HEK293T (cell line): ENCODE measurements at regions not wholly inside any gene's neighbourhood (a gene's known extent, or its start where the extent isn't known, plus 50 kb on each side); places are given as distances from the start of the nearest gene placed in this dataset.

Source experiments
- BHLHE40 ChIP-seq: fragments of 450-650 bp; IDR thresholded peaks from 2 replicates; pipeline ENCODE4 v1.6.1; 2016; ENCODE audit warnings: mild to moderate bottlenecking, moderate library complexity, borderline replicate concordance
- ELF4 ChIP-seq: fragments of 450-650 bp; IDR thresholded peaks from 2 replicates; pipeline ENCODE4 v1.6.1; 2017; ENCODE audit warnings: antibody characterized with exemption
- FOXA1 ChIP-seq: fragments of 450-650 bp; IDR thresholded peaks from 2 replicates; pipeline ENCODE4 v1.6.1; 2016; ENCODE audit warnings: mild to moderate bottlenecking
- FOXK2 ChIP-seq: fragments of 450-650 bp; IDR thresholded peaks from 2 replicates; pipeline ENCODE4 v1.6.1; 2016; ENCODE audit warnings: mild to moderate bottlenecking
- FOXM1 ChIP-seq: fragments of 450-650 bp; IDR thresholded peaks from 2 replicates; pipeline ENCODE4 v1.6.1; 2017; ENCODE audit warnings: mild to moderate bottlenecking, borderline replicate concordance
- NFRKB ChIP-seq: fragments of 450-650 bp; IDR thresholded peaks from 2 replicates; pipeline ENCODE4 v1.6.1; 2016; ENCODE audit warnings: mild to moderate bottlenecking, moderate library complexity
- SP1 ChIP-seq: fragments of 450-650 bp; IDR thresholded peaks from 2 replicates; pipeline ENCODE4 v1.6.1; 2017
- SUZ12 ChIP-seq: fragments of 450-650 bp; IDR thresholded peaks from 2 replicates; pipeline ENCODE4 v1.6.1; 2016; ENCODE audit warnings: mild to moderate bottlenecking
- TARDBP ChIP-seq: fragments of 450-650 bp; IDR thresholded peaks from 2 replicates; pipeline ENCODE4 v1.6.1; 2016

GRCh38 chr3:135878501-135878900 is 87.0 kb upstream of the PPP2R3A start:
- TF ChIP-seq FOXA1 (no peak), FOXK2 (no peak), FOXM1 (no peak), ELF4 (no peak), BHLHE40 (no peak), TARDBP (no peak), SUZ12 (no peak), NFRKB (no peak), SP1 (no peak)
